GM08714 (cell line): ENCODE measurements at regions not wholly inside any gene's neighbourhood (a gene's known extent, or its start where the extent isn't known, plus 50 kb on each side); places are given as distances from the start of the nearest gene placed in this dataset.

Experiments used
- H3K4me3 ChIP-seq: fragments of 200-500 bp; sonication (Bioruptor generic); 2 replicates; pipeline ENCODE4 v1.5.1; 2014; ENCODE audit warnings: mild to moderate bottlenecking, low read length, inconsistent platforms
- ZNF274 ChIP-seq: IDR thresholded peaks from 2 replicates; pipeline ENCODE4 v1.6.1; 2012; ENCODE audit warnings: mild to moderate bottlenecking, low read depth, low read length

DNA sequence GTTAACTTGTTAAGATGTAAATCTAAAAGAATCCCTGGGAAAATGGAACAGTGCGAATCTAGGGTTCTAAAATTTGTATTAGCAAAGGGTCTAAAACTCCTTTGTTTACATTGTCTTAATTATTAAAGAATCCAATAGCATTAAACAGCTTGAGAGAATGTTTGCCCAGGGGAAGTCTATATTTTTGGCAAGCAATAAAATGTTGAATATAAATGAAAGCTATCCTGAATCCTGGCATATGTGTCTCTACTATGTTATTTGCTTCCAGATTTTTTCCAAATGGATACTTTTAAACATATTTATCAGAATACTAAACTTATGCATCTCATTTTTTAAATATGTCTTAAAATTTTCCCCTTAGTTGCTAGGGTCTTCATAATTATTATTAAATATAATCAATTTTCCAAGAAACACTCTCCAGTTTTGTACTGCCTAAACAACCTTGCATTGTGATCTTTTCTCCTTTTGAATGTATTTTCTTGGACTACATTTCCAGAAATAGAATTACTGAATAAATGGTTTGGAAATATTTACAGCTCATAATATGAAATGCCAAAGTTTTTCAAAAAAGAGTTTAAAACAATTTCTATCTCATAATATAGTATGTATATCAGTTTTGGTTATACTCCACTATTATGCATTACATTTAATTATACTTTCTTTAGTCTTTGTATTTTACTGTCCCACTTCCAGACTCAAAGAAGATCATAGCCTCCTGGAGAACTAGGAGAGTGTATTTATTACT is 304.8 kb downstream of the USP25 start:
- H3K4me3 ChIP-seq = no peak overlapping the region
- TF ChIP-seq ZNF274 = no peak

DNA sequence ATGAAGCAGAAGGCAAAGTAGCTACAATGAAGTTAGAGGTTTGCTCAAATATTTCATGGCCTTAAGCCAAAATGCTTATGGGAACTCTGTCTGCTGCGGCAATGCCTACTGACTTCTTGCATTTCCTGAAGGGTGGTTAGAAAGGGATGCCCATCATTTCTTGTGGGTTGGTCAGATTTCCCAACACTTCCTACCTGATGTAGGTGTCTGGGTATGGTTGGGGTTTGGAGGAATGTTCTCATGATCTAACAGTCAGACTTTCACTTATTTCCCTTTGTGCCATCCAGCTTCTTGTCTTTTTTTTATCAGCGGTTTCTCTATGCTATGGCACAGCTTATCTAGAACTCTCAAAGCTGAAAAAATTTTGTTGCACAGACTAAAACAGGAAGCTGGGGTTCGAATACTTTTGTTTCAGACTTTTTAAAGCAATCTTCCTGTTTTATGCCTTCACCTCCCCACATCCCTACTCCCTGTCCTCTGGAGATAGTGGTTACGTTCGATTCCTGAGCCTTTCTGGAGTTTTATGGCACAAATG is 307.7 kb downstream of the USP25 start:
- TF ChIP-seq ZNF274 = no peak

DNA sequence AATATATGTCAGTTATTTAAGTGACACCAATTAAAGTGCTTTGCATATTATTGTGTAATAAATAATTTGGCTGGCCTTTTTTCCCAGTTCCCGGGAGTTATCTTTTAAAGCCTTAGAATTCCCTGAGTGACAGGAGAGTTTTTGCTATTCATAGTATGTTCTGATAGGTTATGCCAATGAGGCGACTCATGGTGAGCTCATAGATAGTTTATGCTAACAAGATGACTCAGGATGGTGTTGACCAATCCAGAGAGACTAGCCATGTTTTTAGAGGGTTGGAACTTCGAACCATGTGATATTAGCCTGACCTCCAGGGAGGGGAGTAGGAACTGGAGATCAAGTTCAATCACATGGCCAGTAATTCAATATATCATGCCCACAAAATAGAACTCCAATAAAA is 310.8 kb downstream of the USP25 start:
- H3K4me3 ChIP-seq = no peak overlapping the region
- TF ChIP-seq ZNF274 = no peak

More for the DNA sequence above, 307.7 kb downstream of the USP25 start:
- H3K4me3 ChIP-seq = no peak overlapping the region

GRCh38 chr21:16044676-16045075 is 314.9 kb downstream of the USP25 start:
- H3K4me3 ChIP-seq = no peak overlapping the region
- TF ChIP-seq ZNF274 = no peak

GRCh38 chr21:16046656-16047330 is 317.0 kb downstream of the USP25 start:
- no peak for TF ChIP-seq ZNF274
- H3K4me3 ChIP-seq = no peak overlapping the region

- TF ChIP-seq ZNF274 = no peak
These were observed 318.1 kb downstream of the USP25 start for GRCh38 chr21:16047904-16048303.

GRCh38 chr21:16055014-16055413 is 325.2 kb downstream of the USP25 start:
- TF ChIP-seq ZNF274 = no peak
- no peak overlapping the region for H3K4me3 ChIP-seq

More at GRCh38 chr21:16047904-16048303, 318.1 kb downstream of the USP25 start:
- no peak overlapping the region for H3K4me3 ChIP-seq

DNA sequence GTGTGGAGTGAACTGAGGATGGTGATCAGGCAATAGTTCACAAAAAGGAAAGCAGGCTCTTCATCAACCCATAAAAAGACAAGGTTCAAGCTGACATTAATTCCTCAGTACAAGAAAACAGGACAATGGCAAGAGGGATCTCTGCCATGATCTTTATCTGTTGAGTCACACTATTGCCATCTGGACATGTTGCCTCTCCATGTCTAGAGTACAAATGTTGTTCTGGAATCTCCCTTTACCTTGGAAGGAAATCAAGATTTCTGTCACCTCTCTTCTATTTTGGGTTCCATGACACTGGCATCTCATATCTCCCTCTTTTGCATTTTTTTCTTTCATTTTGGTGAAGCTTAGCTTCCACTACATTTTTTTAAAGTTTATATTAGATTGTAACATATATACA is 329.1 kb downstream of the USP25 start:
- TF ChIP-seq ZNF274 = no peak

GRCh38 chr21:16059981-16060380 is 330.2 kb downstream of the USP25 start:
- no peak for TF ChIP-seq ZNF274
- no peak overlapping the region for H3K4me3 ChIP-seq

More for the DNA sequence above, 329.1 kb downstream of the USP25 start:
- no peak overlapping the region for H3K4me3 ChIP-seq

- TF ChIP-seq ZNF274 = no peak
- H3K4me3 ChIP-seq = no peak overlapping the region
These were observed 331.4 kb downstream of the USP25 start for GRCh38 chr21:16061194-16061593.

DNA sequence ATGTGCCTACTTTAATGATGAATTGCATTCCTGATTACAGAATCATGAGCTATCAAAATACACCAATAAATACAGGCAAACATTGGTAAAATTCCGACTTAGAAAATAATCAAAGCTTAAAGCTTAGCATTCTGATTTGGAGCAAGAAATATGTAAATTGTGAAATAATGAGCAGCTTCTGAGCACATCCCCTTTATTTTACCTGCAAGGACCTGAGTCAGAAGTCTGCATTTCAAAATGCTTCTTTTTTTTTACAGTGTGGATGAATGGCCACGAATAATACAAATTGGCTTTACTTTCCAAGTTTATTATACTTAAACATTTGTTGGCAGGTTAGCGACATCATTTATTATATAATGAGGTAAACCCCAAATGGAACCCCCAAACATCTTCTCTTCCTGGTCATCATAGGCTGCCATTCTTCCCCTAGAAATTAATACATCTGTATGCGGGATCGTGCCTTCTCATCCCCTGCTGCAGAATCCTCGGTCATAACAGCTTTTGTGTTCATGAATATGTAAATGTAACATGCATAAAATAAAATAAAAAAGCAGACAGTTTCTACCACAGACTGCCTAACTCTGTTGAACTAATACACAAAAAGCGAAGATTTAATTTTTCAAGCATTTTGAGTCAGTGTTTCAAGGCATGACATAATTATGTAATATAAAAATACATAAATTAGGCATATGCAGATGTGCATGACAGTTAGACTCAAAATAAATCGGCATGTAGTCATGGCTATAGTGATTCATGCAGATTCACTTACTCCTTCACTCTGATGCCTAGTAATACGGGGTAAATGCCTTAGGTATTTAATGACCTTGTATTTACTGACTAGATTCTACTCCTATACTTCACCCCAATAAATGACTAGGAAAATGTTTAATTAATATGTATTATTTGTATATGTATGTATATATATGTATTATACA is 339.7 kb downstream of the USP25 start:
- no peak overlapping the region for H3K4me3 ChIP-seq
- no peak for TF ChIP-seq ZNF274

- no peak for TF ChIP-seq ZNF274
- no peak overlapping the region for H3K4me3 ChIP-seq
These were observed 340.4 kb downstream of the USP25 start for GRCh38 chr21:16070207-16070651.

DNA sequence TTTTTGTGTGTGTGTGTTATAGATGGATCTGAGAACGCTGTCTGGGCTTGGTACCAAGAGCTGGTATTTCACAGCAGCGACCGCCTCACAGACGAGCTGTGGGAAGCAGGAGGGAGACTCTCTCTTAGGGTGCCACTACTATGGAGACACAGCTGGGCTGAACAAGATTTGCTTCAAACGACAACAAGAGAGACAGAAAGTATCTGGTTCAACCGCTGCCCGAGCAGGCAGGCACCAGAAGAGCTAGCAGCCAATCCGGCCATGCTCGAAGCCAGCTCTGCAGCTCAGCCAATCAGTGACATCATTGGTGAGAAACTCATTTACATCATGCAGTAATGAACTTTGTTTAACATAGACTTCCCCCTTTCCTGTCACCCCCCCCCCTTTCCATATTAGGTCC is 341.3 kb downstream of the USP25 start:
- no peak overlapping the region for H3K4me3 ChIP-seq

GRCh38 chr21:16071761-16072160 is 342.0 kb downstream of the USP25 start:
- TF ChIP-seq ZNF274 = no peak
- H3K4me3 ChIP-seq = no peak overlapping the region

More for the DNA sequence above, 341.3 kb downstream of the USP25 start:
- no peak for TF ChIP-seq ZNF274
